HuH-7.5 (cell line): ENCODE measurements at regions not wholly inside any gene's neighbourhood (a gene's known extent, or its start where the extent isn't known, plus 50 kb on each side); places are given as distances from the start of the nearest gene placed in this dataset.

Experiments used
- DNase-seq: peaks from one replicate; pipeline ENCODE4 v3.0.0; 2011; ENCODE audit warnings: low spot score

- DNase-seq: no peak
These were observed 105.7 kb upstream of the KL start for GRCh38 chr13:32910530-32910929.

- peak; percentile 48 for DNase-seq
These were observed 104.7 kb upstream of the KL start for GRCh38 chr13:32911506-32911905.

DNA sequence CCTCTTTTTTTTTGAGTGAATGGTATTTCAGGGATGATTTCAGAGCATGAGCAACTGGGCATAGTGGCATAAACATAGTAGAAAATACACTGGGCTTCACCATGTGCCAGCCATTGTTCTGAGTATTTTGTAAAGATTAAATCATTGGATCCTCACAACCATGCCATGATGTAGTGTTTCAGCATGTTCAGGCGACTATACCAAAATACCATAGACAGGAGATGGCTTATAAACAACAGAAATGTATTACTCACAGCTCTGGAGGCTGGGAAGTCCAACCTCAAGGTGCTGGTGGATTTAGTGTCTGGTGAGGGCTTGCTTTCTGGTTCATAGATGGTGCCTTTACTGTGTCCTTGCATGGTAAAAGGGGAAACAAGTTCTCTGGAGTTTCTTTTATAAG, 101.5 kb upstream of the KL start:
- no peak for DNase-seq

- DNase-seq: no peak
These were observed 98.7 kb upstream of the KL start for GRCh38 chr13:32917504-32917903.

- DNase-seq: no peak
These were observed 92.5 kb upstream of the KL start for GRCh38 chr13:32923725-32924124.

- DNase-seq: no peak
These were observed 91.3 kb upstream of the KL start for GRCh38 chr13:32924886-32925285.

- no peak for DNase-seq
These were observed 90.7 kb upstream of the KL start for GRCh38 chr13:32925506-32925905.

DNA sequence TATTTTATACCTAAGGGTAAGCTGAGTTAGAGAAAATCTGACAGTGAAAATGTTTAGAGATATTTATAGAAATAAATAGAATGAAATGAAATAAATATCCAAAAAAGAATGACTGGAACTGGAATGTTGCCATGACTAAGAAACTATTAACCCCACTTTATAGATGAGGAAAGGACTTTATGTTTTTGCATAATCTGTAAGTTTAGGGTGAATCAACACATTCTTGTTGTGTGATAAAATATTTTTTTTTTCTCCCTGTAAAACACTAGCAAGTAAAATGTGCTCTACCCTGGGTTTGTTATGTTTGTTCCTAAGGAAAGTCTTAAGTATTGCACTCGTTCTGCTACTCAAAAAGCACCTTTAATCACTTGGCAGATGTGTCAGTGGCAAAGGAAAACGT, 83.8 kb upstream of the KL start:
- no peak for DNase-seq

DNA sequence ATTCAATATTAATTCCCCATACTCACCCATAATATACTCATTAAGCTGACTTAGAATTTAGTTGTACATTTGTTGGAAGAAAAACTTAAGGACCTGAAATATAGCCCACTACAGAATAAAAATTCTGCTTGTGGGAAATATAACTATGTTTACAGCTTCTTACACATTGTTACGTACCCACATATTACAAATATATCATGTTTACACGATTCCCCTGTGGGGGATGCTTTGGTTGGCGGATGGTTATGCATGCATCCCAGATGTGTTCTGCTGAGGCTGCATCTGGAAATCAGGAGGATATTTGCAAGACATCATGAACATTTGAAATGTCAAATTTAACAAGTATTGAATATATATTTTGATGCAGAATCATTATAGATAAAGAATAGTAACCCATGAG, 79.5 kb upstream of the KL start:
- no peak for DNase-seq

DNA sequence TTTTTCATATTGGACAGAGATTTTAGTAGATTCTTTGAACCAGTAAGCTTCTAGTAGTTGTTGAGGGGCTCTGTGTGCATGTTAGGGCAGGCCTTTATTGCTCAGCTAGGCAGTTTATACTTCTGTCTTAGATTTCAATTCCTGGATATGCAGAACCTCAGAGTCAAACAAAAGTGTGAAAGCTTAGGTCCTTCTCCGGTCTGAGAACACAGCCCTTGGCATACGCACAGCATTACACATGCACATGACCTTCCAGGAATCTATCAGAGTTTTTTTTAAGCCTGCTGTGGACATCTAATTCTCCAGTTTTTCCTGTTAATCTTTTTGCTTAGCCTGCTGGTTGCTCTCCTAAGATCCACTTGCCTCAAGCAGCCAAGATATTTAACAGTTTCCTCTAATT, 77.9 kb upstream of the KL start:
- DNase-seq: no peak

- no peak for DNase-seq
These were observed 77.3 kb upstream of the KL start for GRCh38 chr13:32938907-32939306.

DNA sequence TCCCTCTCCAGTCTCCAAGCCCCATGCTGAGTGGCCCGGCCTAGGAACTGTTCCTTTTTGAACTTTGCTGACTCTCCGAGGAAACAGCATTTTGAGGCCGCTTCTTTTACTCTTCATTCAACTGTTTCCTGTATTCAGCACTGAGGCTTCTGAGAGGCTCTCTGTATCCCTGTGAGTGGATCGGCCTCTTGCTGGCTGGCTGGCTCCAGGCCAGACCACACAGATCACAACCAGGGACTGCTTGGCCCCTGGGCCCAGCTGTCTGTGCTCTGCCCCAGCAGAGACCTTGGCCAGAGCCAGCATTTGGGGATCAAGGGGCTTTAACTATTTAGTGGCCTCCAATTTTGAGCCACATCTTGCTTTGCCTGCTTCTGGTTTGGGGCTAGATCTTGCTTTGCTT, 75.6 kb upstream of the KL start:
- DNase-seq: no peak

DNA sequence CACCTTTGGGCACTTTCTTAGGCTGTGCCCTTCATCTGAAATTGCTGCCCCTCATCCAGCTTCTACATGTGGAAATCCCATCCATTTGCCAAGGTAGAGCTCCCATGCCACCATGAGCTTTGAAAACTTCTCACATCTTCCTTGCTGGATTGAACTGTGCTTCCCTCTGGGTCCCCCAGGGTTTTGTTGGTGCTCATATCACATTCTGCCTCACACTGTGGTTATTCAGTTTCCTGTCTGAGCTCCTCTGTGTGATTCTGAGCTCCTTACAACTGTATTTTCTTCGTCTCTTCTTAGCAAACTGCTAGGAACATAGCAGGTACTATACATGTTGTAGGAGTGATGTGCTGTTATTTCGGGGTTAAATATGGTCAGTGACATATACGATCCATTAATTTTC, 74.9 kb upstream of the KL start:
- no peak for DNase-seq

GRCh38 chr13:32946558-32946957, 69.7 kb upstream of the KL start:
- DNase-seq: no peak

- DNase-seq: no peak
These were observed 68.6 kb upstream of the KL start for GRCh38 chr13:32947411-32948276.

- DNase-seq: no peak
These were observed 66.4 kb upstream of the KL start for GRCh38 chr13:32949820-32950219.

- DNase-seq: no peak
These were observed 64.6 kb upstream of the KL start for GRCh38 chr13:32951580-32951979.

DNA sequence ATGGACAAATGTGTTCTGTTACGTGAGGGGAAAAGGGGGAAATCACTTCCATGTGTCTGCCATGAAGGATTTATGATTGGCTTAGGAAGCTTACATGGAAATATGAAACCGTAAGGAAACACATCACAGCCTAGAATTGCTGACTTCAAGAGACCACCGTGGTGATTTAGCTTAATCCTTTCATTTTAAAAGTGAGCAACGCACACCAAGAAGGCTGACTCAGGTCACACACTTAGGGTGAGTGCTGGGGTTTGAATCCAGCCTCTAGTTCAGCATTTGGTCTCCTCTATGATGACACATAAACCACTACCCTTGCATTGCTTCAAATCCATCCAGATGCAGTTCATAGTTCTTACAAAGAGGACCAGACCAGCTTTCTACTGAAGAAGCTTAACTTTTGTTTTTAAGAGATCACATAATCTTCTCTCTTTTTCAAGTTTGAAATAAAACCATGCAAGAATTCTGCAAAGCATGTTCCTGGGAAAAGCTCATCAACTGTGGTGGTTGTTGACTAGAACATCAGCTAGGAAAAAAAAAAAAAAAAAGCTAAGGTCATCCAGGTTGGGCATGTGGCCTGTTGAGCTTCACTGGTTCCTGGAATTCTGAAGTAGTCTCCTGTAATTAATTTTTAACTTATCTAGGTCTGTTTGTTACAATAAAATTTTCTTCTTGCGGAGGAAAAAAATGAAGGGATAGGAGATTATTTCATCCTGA, 60.2 kb upstream of the KL start:
- no peak for DNase-seq

GRCh38 chr13:32956595-32956933, 59.7 kb upstream of the KL start:
- DNase-seq: no peak

DNA sequence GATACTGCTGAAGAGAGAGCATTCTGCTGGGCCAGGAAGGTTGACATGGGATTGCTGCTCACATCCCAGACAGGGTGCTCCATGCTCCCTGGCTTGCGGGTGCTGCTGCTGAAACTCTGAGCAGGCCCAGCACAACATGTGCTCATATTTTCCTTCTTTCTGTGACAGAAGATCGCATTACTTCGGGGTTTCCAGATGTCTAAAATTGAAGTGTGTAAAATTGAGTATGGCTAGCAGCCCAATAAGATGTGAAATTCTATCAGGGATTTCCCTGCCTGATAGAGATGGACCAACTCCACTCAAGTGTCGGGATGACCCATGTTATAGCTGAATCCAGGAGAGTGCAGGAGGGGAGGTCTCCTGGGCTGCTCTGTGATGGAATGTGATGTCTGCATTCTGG, 55.6 kb upstream of the KL start:
- DNase-seq: no peak

DNA sequence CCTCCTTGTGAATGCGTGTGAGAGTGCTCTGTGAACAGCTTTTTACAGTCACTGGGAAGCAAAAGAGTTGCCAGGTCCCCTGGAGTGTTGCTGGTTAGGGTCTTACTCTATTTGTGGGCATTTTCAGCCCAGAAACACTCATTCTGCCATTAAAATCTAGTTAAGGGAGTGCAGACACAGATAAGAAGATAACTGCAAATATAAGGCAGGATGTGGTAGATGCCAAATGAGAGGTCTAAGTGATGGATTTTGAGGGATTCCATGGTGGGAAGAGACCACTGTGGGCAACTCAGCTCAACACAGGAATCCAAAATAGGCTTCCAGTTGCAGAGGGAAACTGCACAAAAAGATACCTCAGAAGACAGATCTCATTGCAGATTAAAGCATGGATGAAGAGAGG, 54.5 kb upstream of the KL start:
- DNase-seq: no peak

DNA sequence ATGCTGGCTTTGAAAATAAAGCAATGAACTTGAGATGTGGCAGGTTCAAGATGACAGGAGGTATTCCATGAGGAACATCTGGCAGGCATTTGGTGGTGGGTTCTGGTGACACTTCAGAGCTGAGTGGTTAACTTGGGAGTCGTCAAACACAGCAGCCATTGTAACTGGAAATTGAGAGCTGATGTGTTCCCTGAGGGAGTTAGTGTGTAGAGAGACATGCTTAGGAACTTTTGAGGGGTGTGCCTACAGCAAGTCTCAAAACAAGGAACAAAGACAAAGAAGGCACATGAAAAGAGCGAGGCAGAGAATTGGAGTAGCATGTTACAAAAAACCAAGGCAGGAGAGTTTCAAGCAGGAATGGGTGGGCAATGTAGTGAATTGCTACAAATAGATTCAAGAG, 53.9 kb upstream of the KL start:
- no peak for DNase-seq

- no peak for DNase-seq
These were observed 51.2 kb upstream of the KL start for GRCh38 chr13:32964987-32965386.
